ENCODE measurements at regions not wholly inside any gene's neighbourhood (a gene's known extent, or its start where the extent isn't known, plus 50 kb on each side); places are given as distances from the start of the nearest gene placed in this dataset.
"Not testable (repeated sequence)": the region's sequence is repeated elsewhere in the genome, so short reads cannot be mapped to it uniquely, and the experiment has no call there.

DNA sequence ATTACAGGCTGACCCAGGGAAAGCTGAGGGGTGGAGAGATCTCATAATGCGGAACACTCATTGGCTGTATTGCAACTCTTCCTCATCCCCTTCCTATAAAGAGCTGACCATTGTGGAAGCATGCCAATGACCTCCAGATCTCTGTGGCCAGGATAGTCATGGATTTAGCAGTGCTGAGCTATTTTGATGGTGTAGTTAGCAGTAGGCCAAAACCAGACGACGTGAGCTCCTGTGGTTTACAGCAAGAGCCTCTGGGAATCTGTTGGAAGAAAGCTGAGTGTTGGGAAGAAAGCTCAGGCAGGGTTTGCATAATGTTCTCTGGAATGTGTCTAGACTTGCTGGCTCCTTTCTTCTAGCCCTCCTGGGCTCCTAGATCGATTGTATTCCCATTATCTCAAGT lies 187.5 kb upstream of the GPC6 start:
- no peaks in the 10 kb centered on the region for H3K27me3 ChIP-seq
- H3K36me3 ChIP-seq: no peaks in the 10 kb centered on the region
- DNase-seq: no peak
- H3K4me1 ChIP-seq: no peaks in the 10 kb centered on the region
- TF ChIP-seq, protein P1, sequence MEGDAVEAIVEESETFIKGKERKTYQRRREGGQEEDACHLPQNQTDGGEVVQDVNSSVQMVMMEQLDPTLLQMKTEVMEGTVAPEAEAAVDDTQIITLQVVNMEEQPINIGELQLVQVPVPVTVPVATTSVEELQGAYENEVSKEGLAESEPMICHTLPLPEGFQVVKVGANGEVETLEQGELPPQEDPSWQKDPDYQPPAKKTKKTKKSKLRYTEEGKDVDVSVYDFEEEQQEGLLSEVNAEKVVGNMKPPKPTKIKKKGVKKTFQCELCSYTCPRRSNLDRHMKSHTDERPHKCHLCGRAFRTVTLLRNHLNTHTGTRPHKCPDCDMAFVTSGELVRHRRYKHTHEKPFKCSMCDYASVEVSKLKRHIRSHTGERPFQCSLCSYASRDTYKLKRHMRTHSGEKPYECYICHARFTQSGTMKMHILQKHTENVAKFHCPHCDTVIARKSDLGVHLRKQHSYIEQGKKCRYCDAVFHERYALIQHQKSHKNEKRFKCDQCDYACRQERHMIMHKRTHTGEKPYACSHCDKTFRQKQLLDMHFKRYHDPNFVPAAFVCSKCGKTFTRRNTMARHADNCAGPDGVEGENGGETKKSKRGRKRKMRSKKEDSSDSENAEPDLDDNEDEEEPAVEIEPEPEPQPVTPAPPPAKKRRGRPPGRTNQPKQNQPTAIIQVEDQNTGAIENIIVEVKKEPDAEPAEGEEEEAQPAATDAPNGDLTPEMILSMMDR (IDR thresholded peaks at IDR 0.05; ENCODE audit: low read depth, low read length): no peak
- no peaks in the 10 kb centered on the region for H3K9me3 ChIP-seq
- H3K4me3 ChIP-seq (ENCODE audit: low read depth, low read length): no peak overlapping the region

DNA sequence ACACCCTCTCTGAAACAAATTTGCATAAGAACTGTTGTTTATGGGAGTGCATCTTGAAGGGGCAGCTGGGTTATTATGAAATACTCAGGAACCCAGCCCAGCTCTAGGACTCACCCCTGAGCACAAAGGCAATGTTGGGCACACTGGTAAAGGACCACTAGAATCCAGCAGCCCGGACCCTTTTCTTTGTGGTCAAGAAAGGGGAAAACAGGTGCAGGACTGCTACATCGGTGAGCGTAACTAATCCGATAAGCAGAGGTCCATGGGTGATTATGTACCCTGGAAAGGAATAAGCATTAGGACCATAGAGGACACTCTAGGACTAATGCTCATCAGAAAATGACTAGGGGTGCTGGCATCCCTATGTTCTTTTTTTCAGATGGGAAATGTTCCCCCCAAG lies 185.0 kb upstream of the GPC6 start:
- H3K4me1 ChIP-seq; H3K36me3 ChIP-seq; H3K27me3 ChIP-seq; DNase-seq; H3K9me3 ChIP-seq; H3K4me3 ChIP-seq (ENCODE audit: low read depth, low read length): not testable (repeated sequence)

DNA sequence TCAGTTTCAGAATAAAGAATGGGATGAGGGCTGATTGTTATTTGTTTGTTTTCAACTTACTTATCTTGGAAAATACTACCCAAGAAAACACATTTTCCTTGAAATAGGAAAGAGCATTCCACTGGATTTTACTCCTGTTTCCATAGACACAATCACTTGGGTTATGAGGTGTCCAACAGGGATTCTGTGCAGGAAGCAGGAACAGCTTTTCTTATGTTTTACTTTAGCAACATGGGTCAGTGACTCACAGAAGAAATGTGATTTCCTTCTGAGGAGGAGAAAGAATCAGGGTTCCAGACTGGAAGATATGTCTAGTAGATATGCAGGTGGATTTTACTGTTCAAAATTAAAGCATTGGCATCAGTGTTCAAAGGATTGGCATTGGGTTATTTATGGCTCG lies 180.8 kb upstream of the GPC6 start:
- Histone ChIP-seq H3K27me3 (no peaks in the 10 kb centered on the region), H3K36me3 (no peaks in the 10 kb centered on the region), H3K4me3 (ENCODE audit: low read depth, low read length) (no peak overlapping the region), H3K9me3 (no peaks in the 10 kb centered on the region; the same call in 1 of the 2 replicates), H3K4me1 (peaks cover 5% of the 10 kb centered on the region; the same call in 1 of the 2 replicates)
- TF ChIP-seq, protein P1 (IDR thresholded peaks at IDR 0.05; ENCODE audit: low read depth, low read length): no peak
- no peak for DNase-seq

DNA sequence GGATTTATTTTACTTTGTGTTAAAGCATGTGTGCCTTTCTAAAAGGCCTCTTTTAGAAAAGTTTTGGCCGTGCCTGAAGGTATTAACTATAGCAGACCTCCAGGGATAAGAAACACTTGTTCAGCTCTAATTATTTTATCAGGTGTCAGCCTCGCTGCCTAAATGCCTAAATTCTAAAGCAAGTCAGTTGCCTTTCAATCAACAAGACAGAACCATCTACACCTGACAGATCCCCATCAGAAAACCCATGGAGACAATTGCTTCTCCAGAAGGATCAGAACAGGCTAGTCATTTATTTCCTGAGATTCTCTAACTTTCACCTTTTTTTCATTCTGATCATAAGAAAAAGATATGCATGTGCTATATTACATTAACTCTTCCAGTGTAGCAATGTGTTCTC lies 171.4 kb upstream of the GPC6 start:
- H3K9me3 ChIP-seq: no peaks in the 10 kb centered on the region
- TF ChIP-seq, protein P1 (IDR thresholded peaks at IDR 0.05; ENCODE audit: low read depth, low read length): no peak
- no peaks in the 10 kb centered on the region for H3K27me3 ChIP-seq
- no peak overlapping the region for H3K4me3 ChIP-seq (ENCODE audit: low read depth, low read length)
- peaks cover 11% of the 10 kb centered on the region for H3K4me1 ChIP-seq
- no peak for DNase-seq
- no peaks in the 10 kb centered on the region for H3K36me3 ChIP-seq

DNA sequence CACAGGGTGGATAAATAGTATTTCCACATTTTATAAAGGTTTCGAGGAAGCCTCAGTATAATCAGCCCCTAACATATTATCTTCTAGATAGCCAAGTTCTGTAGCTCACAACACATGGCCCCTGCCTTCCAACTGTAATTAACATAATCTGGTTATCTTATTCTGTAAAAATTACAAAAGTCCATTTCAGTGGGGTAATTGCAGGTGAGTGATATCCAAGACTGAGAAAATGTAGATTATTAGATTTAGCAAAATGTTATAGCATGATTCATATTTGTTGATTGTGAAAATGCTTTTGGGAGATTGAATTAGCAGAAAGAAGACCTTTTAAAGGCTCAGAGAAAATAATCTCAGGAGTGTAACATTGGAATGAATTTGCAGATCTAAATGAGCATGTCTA lies 168.3 kb upstream of the GPC6 start:
- peak; percentile 17 for DNase-seq
- Histone ChIP-seq H3K9me3 (no peaks in the 10 kb centered on the region; the same call in 1 of the 2 replicates), H3K4me3 (ENCODE audit: low read depth, low read length) (no peak overlapping the region), H3K36me3 (no peaks in the 10 kb centered on the region), H3K27me3 (no peaks in the 10 kb centered on the region), H3K4me1 (peaks cover 15% of the 10 kb centered on the region)
- TF ChIP-seq, protein P1 (IDR thresholded peaks at IDR 0.05; ENCODE audit: low read depth, low read length): no peak

DNA sequence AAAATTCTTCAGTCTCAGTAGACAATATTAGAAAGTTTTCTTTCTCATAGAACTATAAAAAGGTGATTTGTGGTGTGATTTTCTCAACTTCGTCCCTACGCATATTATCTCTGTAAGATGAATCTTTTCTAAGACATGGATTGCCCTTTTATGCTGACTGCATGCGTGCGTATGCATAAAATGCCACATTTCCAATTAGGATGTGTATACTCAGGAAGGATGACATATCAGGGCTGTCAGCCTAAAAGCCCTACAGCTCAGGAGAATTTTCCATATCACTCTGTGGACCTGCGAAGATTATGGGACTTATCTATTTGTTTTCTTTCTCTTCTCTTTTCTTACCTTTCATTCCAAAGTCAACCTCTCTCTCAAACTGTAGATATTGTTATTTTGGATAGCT lies 166.5 kb upstream of the GPC6 start:
- no peaks in the 10 kb centered on the region for H3K27me3 ChIP-seq
- no peak overlapping the region for H3K4me3 ChIP-seq (ENCODE audit: low read depth, low read length)
- DNase-seq: no peak
- no peaks in the 10 kb centered on the region for H3K36me3 ChIP-seq
- peaks cover 15% of the 10 kb centered on the region for H3K4me1 ChIP-seq
- TF ChIP-seq, protein P1 (IDR thresholded peaks at IDR 0.05; ENCODE audit: low read depth, low read length): no peak
- H3K9me3 ChIP-seq: no peaks in the 10 kb centered on the region; the same call in 1 of the 2 replicates

DNA sequence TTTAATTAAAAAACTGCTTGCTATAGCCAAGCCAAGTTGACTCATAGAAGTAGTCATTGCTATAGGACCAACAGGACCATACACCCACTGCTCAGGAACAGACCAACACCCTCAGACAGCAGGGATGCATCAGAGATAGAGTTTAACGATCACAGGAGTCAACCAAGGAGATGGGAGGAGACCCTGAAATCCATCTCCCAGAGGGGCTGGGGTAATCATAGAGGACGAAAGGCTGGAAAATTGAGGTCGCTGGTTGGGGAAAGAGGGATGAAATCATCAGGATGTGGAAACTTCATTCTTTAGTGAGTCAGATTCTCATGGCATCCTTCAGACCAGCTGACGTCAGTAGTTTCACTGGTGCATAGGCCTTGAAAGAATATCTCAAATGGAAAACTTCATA lies 160.4 kb upstream of the GPC6 start:
- H3K9me3 ChIP-seq: no peaks in the 10 kb centered on the region; the same call in 1 of the 2 replicates
- H3K27me3 ChIP-seq: no peaks in the 10 kb centered on the region
- H3K4me1 ChIP-seq: peaks cover 4% of the 10 kb centered on the region; the same call in 1 of the 2 replicates
- no peak for DNase-seq
- H3K36me3 ChIP-seq: no peaks in the 10 kb centered on the region
- TF ChIP-seq, protein P1 (IDR thresholded peaks at IDR 0.05; ENCODE audit: low read depth, low read length): no peak
- no peak overlapping the region for H3K4me3 ChIP-seq (ENCODE audit: low read depth, low read length)

Data from BE2C (cell line).